ENCODE measurements at regions not wholly inside any gene's neighbourhood (a gene's known extent, or its start where the extent isn't known, plus 50 kb on each side); places are given as distances from the start of the nearest gene placed in this dataset.

GRCh38 chr10:1947464-1948003 lies 210.2 kb upstream of the ADARB2 start:
- DNase-seq (ENCODE audit: low read depth), result no peak

GRCh38 chr10:1944487-1944886 lies 207.2 kb upstream of the ADARB2 start:
- no peak for DNase-seq (ENCODE audit: low read depth)

- no peak for DNase-seq (ENCODE audit: low read depth)
Observed at GRCh38 chr10:1942478-1942877, 205.2 kb upstream of the ADARB2 start.

GRCh38 chr10:1939016-1939415 lies 201.7 kb upstream of the ADARB2 start:
- no peak for DNase-seq (ENCODE audit: low read depth)

- DNase-seq (ENCODE audit: low read depth), result no peak
Observed at GRCh38 chr10:1938317-1938716, 201.0 kb upstream of the ADARB2 start.

GRCh38 chr10:1935912-1936311 lies 198.6 kb upstream of the ADARB2 start:
- no peak for DNase-seq (ENCODE audit: low read depth)

GRCh38 chr10:1933215-1933614 lies 195.9 kb upstream of the ADARB2 start:
- DNase-seq (ENCODE audit: low read depth), result no peak

GRCh38 chr10:1932692-1933094 lies 195.4 kb upstream of the ADARB2 start:
- DNase-seq (ENCODE audit: low read depth), result no peak

GRCh38 chr10:1928606-1929005 lies 191.3 kb upstream of the ADARB2 start:
- no peak for DNase-seq (ENCODE audit: low read depth)

- no peak for DNase-seq (ENCODE audit: low read depth)
Observed at GRCh38 chr10:1923998-1924397, 186.7 kb upstream of the ADARB2 start.

- DNase-seq (ENCODE audit: low read depth), result no peak
Observed at GRCh38 chr10:1923586-1923985, 186.3 kb upstream of the ADARB2 start.

- no peak for DNase-seq (ENCODE audit: low read depth)
Observed at GRCh38 chr10:1920941-1921340, 183.6 kb upstream of the ADARB2 start.

- no peak for DNase-seq (ENCODE audit: low read depth)
Observed at GRCh38 chr10:1920127-1920526, 182.8 kb upstream of the ADARB2 start.

- no peak for DNase-seq (ENCODE audit: low read depth)
Observed at GRCh38 chr10:1911771-1912170, 174.4 kb upstream of the ADARB2 start.

- DNase-seq (ENCODE audit: low read depth), result no peak
Observed at GRCh38 chr10:1903982-1904381, 166.7 kb upstream of the ADARB2 start.

GRCh38 chr10:1896153-1896552 lies 158.8 kb upstream of the ADARB2 start:
- DNase-seq (ENCODE audit: low read depth), result no peak

GRCh38 chr10:1895691-1896090 lies 158.4 kb upstream of the ADARB2 start:
- DNase-seq (ENCODE audit: low read depth), result no peak

GRCh38 chr10:1894912-1895311 lies 157.6 kb upstream of the ADARB2 start:
- no peak for DNase-seq (ENCODE audit: low read depth)

- DNase-seq (ENCODE audit: low read depth), result no peak
Observed at GRCh38 chr10:1893941-1894340, 156.6 kb upstream of the ADARB2 start.

GRCh38 chr10:1886039-1886438 lies 148.7 kb upstream of the ADARB2 start:
- DNase-seq (ENCODE audit: low read depth), result no peak

GRCh38 chr10:1882728-1883127 lies 145.4 kb upstream of the ADARB2 start:
- no peak for DNase-seq (ENCODE audit: low read depth)

GRCh38 chr10:1882180-1882579 lies 144.9 kb upstream of the ADARB2 start:
- no peak for DNase-seq (ENCODE audit: low read depth)

GRCh38 chr10:1881636-1882035 lies 144.3 kb upstream of the ADARB2 start:
- no peak for DNase-seq (ENCODE audit: low read depth)

GRCh38 chr10:1874533-1874932 lies 137.2 kb upstream of the ADARB2 start:
- no peak for DNase-seq (ENCODE audit: low read depth)

All from EH (cell line).